ENCODE measurements at regions not wholly inside any gene's neighbourhood (a gene's known extent, or its start where the extent isn't known, plus 50 kb on each side); places are given as distances from the start of the nearest gene placed in this dataset.

DNA sequence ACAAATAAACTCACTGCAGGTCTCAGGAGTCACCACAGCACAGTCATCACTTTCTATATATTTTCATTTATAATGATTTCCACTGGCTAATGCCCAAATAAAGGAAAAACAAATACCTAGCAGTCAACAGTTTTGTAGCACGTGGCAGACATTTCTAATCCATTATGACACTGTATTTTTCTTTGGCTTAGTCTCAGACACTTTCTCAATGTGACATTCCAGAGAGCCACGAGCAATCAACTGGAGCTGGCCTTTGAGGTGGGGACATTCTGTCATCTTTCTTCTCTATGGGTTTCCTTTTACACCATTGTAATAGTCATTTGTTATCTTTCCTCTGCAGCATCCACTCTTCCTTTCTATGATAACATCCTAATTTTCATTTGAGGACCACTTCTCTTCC, 119.7 kb downstream of the WNT5A start:
- TF ChIP-seq, protein P1, sequence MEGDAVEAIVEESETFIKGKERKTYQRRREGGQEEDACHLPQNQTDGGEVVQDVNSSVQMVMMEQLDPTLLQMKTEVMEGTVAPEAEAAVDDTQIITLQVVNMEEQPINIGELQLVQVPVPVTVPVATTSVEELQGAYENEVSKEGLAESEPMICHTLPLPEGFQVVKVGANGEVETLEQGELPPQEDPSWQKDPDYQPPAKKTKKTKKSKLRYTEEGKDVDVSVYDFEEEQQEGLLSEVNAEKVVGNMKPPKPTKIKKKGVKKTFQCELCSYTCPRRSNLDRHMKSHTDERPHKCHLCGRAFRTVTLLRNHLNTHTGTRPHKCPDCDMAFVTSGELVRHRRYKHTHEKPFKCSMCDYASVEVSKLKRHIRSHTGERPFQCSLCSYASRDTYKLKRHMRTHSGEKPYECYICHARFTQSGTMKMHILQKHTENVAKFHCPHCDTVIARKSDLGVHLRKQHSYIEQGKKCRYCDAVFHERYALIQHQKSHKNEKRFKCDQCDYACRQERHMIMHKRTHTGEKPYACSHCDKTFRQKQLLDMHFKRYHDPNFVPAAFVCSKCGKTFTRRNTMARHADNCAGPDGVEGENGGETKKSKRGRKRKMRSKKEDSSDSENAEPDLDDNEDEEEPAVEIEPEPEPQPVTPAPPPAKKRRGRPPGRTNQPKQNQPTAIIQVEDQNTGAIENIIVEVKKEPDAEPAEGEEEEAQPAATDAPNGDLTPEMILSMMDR (IDR thresholded peaks at IDR 0.05; ENCODE audit: extremely low read depth, missing control alignments) = no peak
- DNase-seq (ENCODE audit: low spot score) = no peak

DNA sequence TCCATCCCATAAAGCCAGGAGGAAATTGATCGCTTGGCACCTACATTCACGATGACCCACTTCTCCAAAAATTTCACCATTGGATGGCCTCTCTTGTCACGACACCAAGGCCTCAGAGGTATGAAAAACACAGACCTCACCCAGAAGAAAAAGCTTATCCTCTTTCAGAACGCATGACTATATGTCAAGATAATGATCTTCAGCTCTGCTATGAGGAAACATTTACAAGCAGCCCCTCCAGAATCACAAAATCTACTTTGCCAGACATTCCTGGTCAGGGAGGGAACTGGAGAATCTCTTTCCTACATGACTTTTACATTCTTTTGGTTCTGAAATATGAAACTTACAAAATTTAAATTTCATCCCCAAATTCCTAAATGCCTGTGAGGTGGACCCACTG, 122.7 kb downstream of the WNT5A start:
- TF ChIP-seq, protein P1 (IDR thresholded peaks at IDR 0.05; ENCODE audit: extremely low read depth, missing control alignments) = no peak
- no peak for DNase-seq (ENCODE audit: low spot score)

DNA sequence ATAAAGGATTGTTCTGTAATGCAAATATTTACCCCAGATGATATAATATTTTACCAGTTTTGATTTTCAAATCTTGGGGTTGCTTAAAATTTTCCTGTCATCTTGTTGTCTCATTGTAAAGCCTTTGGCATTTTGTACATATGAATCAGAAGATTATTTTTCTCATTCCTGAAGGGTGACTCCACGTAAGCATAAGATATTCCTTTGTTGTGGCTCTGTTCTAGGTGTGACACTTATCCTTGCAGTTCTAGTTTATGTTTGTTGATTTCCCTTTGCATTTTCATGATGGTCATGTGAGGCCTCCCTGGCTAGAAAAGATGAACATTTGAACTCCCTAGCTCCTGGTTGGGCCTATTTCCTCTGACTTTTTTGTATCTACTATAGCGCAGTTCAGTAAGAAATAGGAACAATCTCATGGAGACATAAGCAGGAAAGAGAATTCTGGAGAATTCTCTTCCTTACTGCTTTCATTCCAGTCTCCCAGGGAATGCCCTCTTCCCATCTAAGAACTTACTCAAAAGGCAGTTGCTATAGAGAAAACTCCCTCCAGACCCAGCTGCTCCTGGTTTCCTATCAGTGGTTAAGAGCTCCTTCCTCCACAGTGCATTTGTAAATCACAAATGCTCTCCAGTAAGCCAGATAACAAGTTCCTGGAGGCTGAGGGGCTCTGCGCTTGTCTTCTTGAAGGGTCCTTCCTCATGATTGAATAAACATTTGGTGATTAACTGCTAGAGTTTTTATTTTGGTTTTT, 124.7 kb downstream of the WNT5A start:
- DNase-seq (ENCODE audit: low spot score) = no peak

DNA sequence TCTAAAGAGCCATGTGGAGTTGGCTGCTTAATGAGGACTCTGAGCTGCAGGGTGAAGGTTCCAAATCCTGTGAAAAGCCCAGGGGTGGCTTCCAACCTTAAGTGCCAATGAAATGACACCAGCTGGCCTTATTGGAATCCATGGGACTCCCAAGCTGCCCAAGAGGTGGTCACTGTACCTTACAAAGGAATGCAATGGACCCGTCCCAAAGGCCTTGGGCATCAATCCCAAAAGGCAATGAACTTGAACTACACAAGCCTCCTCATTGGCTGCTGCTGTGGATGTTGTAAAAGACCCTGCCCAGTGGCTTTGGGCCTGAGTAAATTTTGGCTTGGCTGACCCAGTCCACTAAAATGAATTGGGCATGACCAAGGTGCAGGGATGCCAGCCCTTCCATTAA, 129.3 kb downstream of the WNT5A start:
- TF ChIP-seq, protein P1 (IDR thresholded peaks at IDR 0.05; ENCODE audit: extremely low read depth, missing control alignments) = no peak
- no peak for DNase-seq (ENCODE audit: low spot score)

More for the DNA sequence above, 124.7 kb downstream of the WNT5A start:
- TF ChIP-seq, protein P1 (IDR thresholded peaks at IDR 0.05; ENCODE audit: extremely low read depth, missing control alignments) = no peak

DNA sequence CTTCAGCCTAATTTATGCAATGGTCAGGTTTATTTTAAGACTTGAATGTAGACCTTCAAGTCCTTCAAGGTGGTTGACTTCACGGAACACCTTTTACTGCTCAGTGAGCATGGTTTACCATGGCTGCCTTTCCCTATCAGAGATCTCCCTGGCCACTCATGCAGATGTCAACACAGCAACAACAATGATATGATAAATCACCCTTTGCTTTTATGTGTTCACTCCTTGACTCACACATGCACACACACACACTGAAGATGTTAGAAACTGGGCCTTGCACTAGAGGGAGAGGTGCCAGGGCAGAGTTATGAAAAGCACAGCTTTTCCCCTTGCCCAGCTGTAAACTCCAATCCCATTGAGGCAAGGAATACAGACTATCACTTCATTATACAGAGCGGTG, 134.4 kb downstream of the WNT5A start:
- TF ChIP-seq, protein P1 (IDR thresholded peaks at IDR 0.05; ENCODE audit: extremely low read depth, missing control alignments) = no peak
- DNase-seq (ENCODE audit: low spot score) = no peak

DNA sequence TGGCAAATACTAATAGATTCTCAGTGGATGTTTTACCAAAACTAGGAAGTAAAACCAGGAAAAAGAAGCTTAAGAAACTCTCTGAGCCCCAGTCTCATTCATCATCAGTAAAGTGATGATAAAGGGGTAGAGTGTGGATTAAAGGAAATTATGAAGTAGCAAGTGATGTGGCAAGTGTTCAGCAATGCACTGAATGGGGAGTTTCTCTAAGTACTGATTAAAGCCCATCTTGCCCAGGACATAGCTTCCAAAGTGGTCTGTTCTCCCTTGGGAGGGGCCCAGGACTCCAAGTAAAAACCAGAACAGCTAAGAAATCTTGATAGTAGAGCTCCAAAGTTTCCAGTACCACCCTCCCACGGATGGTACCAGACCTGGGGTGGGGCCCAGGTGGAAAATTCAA, 137.3 kb downstream of the WNT5A start:
- no peak for DNase-seq (ENCODE audit: low spot score)
- TF ChIP-seq, protein P1 (IDR thresholded peaks at IDR 0.05; ENCODE audit: extremely low read depth, missing control alignments) = no peak

DNA sequence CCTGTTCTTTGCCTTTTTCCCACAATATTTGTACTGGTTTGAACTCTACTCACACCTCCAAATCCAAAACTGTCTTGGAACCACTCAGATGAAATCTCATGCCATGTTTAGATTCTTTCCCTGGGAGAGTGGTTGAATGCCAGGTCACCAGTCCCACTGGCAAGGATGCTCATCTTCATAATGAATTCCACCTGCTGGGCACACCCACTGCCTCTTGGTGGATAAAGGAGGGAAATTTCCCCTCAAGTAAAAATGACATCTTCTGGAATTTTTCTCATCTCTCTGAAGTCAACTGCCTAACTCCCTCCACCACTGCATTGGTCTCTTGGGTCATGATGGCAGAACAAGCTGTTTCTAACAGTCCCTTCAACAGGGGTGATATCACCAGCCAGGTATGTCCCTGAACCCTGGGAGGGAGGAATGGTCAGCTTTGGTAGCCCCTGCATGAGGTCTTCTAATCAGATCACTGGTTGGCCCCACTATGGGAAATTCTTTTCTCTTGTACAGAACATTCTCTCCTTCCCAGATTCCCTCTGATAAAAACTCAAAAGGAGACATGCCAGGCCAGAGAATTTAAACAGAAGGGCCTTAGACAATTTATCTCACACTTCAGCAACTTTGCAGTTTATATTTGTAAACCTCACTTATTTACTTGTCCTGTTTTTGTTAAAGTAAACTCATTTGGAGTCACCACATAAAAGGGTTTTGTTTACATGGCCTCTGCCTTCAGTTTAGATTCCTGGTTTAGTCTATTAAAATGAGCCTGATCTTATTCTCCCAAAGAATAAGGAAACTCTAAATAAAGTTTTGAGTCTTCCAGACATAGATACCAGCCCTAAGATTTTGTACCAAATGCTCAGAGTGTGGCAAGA, 143.4 kb downstream of the WNT5A start:
- DNase-seq (ENCODE audit: low spot score) = no peak
- TF ChIP-seq, protein P1 (IDR thresholded peaks at IDR 0.05; ENCODE audit: extremely low read depth, missing control alignments) = no peak

Measured in GM20000 (cell line).